NCI-H1092 treated with DMSO at 0.1 percent for 48 hours (cell line): ENCODE measurements at regions not wholly inside any gene's neighbourhood (a gene's known extent, or its start where the extent isn't known, plus 50 kb on each side); places are given as distances from the start of the nearest gene placed in this dataset.

Experiments
- DNase-seq: peaks from one replicate; lab custom pipeline; 2025; lab: John Stamatoyannopoulos, UW

DNA sequence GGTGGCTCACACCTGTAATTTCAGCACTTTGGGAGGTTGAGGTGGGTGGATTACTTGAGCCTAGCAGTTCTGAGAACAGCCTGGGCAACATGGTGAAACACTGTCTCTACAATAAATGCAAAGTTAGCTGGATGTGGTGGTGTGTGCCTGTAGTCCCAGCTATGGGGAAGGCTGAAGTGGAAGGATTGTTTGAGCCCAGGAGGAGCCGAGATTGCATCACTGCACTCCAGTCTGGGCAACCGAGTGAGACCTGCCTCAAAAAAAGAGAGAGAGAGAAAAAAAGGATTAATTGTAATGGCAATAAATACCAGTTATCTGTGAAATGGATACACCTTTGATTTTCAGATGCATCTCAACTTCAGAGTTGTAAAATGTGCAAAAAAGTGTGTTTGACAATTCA lies 58.8 kb downstream of the SPRY1 start:
- no peak for DNase-seq

DNA sequence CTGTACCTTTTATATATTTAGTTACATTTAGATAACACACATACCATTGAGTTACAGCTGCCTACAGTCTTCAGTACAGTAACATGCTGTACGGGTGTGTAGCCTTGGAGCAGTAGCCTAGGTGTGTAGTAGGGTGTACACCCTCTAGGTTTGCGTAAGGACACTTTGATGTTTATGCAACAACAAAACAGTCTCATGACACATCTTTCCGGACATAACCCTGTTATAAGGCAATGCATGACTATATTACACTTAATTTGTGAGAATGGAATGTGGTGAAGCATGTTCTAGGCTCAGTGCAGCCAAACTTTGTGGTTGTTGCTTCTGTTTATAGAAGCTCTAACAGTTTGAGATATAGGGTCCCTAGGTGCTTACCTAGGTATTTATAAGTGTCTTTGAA lies 65.4 kb downstream of the SPRY1 start:
- DNase-seq = no peak

DNA sequence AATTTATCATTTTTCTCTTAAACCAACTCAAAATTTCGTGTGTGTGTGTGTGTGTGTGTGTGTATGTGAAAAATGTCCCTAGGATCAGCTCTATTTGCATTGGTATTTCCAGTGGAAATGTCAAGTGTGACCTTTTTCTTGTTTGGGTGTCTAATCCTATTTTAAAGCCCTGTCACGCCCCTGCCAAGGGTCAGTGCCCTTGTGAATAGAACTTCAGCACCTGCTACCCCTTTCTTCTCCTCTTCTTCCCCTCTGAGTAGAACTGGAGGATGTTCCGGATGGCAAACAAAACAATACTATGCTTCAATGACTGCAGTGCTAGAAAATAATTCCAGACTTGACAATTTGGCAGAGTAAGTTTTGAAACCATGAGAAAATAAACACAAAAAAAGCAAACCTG lies 67.3 kb downstream of the SPRY1 start:
- no peak for DNase-seq

DNA sequence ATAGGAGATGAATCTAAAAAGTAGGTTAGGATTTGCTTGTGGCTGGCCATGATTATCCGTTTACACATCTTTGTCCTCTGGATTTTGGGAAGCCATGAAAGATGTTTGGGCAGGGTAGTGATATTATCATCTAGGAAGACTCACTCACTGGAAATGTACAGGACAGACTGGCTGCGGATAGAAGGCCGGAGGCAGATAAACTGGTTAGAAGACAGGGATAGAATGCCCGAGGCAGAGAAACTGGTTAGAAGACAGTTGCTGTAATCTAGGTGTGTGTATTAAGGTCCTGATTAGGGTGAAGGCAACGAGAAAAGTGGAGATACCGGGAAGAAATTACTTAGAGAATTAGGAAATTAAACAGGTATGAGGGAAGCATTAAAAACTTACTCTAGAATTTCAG lies 68.8 kb downstream of the SPRY1 start:
- DNase-seq = no peak

DNA sequence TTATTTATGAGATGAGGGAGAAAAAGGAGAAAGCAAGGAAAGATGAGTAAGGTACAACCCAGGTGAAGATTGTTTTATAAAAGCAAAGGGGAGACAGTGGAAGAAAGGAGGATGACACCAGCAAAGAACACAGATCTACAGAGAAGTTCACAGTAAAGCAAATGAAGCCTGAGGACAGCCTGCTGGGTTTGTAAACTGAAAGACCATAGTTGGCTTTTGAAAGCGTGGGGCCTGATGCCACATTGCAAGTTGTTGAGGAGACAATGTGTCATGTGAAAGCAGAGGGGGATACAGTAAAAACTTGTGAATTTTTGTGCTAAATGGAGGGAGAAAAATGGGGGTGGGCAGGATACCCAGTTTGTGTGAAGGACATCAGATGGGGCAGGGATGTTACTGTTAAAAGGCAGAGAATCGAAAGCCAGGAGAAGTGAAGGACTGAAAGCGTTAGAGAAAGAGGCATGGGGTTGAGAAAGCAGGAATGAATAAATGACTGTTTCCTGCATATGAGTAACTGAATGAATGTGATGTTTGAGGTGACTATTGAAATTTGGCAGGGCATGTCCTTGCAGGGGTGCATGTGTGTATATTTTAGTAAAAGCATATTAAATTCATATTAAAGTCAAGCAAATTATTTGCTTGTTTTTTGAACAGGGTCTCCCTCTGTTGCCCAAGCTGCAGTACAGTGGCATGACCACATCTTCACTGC lies 69.6 kb downstream of the SPRY1 start:
- no peak for DNase-seq

- DNase-seq = no peak
These were observed 72.0 kb downstream of the SPRY1 start for GRCh38 chr4:123468479-123469031.

DNA sequence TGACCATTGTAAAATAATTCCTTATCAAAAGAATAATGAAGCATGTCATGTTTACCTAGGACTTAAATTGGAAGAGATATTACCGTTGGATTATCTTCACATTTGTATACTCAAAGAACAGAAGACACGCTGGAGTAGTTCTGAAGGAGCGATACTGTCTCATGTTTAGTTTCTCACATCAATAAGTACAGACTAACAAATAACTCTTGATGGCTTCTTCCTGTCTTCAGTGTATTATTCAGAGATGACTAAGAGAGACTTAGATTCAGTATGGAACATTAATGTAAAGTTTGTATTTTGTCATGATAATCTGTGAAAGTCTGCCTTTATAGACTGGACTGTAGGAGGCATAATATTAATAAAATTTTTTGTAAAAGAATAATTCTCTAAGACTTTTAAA lies 72.7 kb downstream of the SPRY1 start:
- no peak for DNase-seq

DNA sequence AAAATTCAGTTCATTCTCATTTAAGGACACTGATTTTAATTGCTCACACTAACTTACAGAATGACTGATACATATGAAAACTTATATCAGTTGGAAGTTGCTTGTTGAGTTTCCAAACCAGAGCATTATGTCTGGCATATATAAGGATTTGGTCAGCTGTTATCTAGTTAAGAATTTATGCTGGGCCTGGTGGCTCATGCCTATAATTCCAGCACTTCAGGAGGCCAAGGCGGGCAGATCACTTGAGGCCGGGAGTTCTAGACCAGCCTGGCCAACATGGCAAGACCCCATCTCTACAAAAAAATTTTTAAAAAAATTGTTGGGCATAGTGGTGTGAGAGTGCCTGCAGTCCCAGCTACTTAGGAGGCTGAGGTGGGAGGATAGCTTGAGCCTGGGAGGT lies 73.1 kb downstream of the SPRY1 start:
- DNase-seq = no peak

DNA sequence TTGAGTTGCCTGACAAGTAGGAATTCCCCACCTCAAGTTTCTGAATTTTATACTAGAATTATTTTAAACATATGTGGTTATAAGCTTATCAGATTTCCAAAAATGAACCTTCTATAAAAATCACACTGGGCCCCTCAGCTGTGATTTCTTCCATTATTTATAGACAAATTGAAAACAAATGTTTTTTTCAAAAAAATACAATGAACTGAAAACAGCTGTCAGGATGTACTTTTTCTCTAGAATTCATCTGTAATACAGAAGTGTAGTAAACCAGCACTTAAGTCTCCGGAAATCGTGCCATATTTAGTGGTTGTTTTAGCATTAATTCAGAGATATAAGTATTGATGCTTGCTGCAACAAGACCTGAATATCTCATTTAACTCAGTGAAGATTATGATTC lies 74.0 kb downstream of the SPRY1 start:
- DNase-seq = no peak

DNA sequence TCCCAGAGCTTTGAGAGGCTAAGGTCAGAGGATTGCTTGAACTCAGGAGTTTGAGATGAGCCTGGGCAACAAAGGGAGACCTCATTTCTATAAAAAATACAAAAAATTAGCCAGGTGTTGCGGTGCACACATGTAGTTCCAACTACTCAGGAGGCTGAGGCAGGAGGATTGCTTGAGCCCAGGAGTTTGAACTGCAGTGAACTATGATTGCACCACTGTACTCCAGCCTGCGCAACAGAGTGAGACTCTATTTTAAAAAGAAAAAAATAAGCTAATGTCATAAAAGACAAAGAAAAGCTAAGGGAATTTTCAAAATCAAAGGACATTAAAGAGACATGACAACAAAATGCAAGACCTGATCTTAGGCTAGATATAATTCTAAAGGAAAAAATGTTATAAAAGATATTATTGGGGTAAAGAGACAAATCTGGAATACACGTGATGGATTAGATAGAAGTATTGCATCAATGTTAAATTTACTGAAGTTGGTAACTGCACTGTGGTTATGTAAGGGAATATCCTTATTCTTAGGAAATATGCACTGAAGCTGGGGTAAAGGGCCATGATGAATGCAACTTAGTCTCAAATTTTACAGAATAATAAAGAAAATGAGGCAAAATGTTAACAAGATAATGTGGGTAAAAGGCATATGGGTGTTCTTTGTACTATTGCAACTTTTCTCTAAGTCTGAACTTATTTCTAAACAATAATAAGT lies 75.2 kb downstream of the SPRY1 start:
- no peak for DNase-seq

- no peak for DNase-seq
These were observed 78.2 kb downstream of the SPRY1 start for GRCh38 chr4:123474817-123475216.

DNA sequence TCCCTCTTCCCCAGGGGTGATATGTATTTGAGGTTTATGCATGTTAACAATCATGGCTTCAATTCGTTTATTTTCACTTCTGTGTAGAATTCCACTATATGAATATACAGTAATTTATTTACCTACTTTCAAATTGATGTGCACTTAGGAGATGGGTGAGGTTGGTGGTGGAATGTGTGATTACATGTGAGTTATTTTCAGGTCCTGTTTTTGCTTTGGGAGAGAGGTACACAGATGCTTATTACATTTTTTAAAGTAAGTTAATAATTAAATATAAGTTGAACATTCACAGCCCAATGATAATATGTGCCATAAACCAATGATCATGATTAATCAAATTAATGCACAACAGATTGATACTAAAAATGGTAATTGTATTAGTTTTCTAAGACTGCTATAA lies 79.5 kb downstream of the SPRY1 start:
- no peak for DNase-seq

DNA sequence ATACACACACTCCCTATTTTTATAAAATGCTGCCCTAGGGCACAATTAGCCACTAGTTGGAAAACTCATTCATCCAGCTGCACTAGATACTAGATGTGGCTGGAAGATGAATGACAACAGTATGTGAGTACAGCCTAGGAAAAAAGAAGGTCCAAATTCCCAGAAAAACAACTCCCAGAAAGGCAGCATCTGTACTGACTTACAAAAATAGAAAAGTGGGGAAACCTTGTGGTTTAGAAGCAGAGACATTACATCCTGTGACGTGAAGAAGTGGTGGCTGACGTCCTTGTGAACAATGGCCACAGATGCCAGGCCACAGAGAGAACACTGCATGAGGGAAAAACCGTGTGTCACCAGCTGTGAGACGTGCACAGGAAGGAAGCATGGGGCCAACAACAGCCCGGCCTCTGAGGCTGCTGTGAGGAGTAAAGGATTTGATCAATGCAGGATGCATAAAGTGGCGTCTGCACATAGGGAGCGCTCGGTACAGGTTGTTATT lies 81.2 kb downstream of the SPRY1 start:
- no peak for DNase-seq

- no peak for DNase-seq
These were observed 82.3 kb downstream of the SPRY1 start for GRCh38 chr4:123478859-123479345.

DNA sequence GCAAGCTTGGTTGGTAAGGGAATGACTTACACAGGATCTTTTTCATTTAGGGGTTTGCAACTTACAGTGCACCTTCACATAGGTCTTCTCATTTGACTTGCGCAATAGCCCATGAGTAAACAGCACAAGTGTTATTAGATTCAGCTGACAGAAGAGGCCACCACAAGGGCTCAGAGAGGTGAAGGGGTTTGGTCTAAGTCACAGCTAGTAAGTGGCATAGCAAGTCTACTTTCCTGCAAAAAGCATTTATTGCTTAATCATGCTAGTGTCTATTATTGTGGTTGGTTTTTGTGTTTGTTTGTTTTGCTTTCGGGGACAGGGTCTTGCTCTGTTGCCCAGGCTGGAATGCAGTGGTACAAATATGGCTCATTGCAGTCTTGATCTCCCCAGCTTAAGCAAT lies 83.3 kb downstream of the SPRY1 start:
- no peak for DNase-seq

GRCh38 chr4:123480706-123481418 lies 84.3 kb downstream of the SPRY1 start:
- DNase-seq = no peak

- DNase-seq = no peak
These were observed 85.1 kb downstream of the SPRY1 start for GRCh38 chr4:123481717-123482116.

DNA sequence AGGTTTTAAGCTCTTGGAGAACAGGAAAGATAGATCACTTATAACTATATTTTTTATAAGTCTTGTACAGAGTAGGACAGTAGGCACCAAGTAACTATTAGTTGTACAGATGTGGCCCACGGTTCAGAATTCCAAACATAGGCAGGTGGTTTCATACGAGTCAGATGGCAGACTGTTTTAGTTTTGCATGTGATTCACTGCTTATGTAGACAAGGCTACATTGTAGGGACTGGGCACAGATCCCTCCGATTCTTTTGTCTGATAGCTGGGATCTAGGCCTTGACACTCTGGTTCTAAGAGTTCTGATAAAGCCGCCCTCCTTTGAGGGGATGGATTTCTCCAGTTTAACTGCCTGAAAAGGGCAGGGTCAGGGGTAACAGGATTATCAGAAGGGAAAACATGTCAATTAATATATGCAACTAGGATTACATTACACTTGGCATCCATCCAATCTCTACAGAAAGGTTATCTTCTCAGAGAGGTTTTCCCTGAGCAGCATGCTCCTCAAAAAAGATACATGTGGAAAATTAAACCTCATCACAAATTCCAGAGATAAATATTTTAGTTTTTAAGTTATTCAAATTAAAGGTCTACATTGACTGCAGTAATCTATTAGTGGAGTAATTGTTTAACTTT lies 87.8 kb downstream of the SPRY1 start:
- peak; percentile 47 for DNase-seq

DNA sequence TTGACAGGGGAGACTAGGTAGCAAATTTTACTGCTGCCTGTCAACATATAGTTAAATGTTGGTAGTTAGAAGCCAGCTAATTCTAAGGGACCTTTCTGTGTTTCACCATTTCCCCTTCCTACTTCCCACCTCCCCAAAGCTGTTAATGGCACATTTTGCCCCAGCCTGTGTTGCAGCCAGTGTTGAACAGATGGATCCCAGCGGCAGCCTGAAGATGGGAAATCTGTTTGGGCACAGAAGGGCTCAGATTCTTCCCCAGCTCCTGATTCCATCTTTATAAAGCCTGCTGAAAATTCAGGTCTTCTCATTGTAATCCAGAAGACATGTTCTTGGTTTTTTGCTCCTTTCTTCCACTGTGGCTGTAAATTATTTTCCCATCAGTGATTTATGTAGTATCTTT lies 89.0 kb downstream of the SPRY1 start:
- DNase-seq = no peak

GRCh38 chr4:123488916-123489315 lies 92.3 kb downstream of the SPRY1 start:
- no peak for DNase-seq

DNA sequence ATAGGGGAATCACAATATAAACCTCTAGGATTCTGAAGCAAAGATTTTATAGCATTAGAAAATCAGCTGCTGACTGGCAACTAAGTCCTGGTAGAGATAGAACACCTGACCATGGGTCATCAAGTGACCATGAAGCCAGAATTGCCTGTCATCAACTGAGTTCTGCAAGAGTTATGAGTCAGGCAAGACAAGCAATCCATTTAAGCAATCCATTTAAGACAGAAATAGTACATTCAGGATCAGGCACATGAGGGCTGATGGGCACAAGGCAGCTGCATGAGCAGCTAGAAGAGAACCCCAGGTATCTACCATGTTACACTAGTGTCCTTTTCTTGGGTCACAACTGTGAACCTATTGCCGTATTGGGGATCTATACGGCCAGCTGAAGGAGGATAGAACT lies 98.9 kb downstream of the SPRY1 start:
- DNase-seq = no peak

DNA sequence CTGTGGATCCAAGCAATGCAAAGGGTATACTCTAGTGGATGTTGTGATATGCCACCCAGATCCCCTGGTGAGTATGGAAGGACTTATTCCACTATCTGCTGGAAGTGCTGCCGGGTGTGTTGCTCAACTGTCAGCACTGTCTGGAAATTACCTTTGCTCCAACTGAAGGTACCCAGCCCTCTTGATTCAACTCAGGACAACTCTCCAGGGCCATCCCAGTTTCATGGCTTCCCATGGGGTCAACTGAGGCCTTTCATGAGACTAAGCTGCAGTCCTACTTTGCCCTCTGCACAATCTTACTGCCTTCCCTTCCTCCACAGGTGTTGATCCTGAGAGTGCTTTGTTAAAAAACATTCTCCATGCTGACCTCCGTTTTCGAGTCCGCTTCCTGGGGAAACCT lies 99.8 kb downstream of the SPRY1 start:
- no peak for DNase-seq
